HFFc6 (cell line): ENCODE measurements at regions not wholly inside any gene's neighbourhood (a gene's known extent, or its start where the extent isn't known, plus 50 kb on each side); places are given as distances from the start of the nearest gene placed in this dataset.
"Not testable (repeated sequence)": the region's sequence is repeated elsewhere in the genome, so short reads cannot be mapped to it uniquely, and the experiment has no call there.

ENCODE experiments used
- DNase-seq: peaks from one replicate; pipeline ENCODE4 v3.0.0-alpha.2; 2018
- H3K27ac Mint-ChIP-seq: 2 replicates; pipeline ENCODE4 v1.8.0; 2020; ENCODE audit warnings: mild to moderate bottlenecking, mixed read lengths
- H3K27me3 Mint-ChIP-seq: 2 replicates; pipeline ENCODE4 v1.8.0; 2021; ENCODE audit warnings: mild to moderate bottlenecking, moderate library complexity, mixed read lengths; ENCODE audit not compliant: insufficient read depth
- H3K36me3 Mint-ChIP-seq: 2 replicates; pipeline ENCODE4 v1.8.0; 2021; ENCODE audit warnings: low read depth, mixed read lengths
- H3K4me1 Mint-ChIP-seq: 2 replicates; pipeline ENCODE4 v1.8.0; 2020; ENCODE audit warnings: low read depth, mixed read lengths
- H3K4me3 Mint-ChIP-seq: 2 replicates; pipeline ENCODE4 v1.8.0; 2020; ENCODE audit warnings: mild to moderate bottlenecking, moderate library complexity, mixed read lengths
- H3K9me3 Mint-ChIP-seq: 2 replicates; pipeline ENCODE4 v1.8.0; 2020; ENCODE audit warnings: mild to moderate bottlenecking, mixed read lengths
- CTCF ChIP-seq: fragments of 200-600 bp; sonication (generic); IDR thresholded peaks from 2 replicates; pipeline ENCODE4 v1.5.0; 2021; ENCODE audit warnings: antibody characterized with exemption, mild to moderate bottlenecking

- Mint-ChIP-seq H3K4me3 (no peak overlapping the region), H3K4me1 (peaks cover 5% of the 10 kb centered on the region), H3K27ac (no peak overlapping the region), H3K36me3 (no peaks in the 10 kb centered on the region), H3K27me3 (peaks cover 14% of the 10 kb centered on the region; the same call in 1 of the 2 replicates), H3K9me3 (no peaks in the 10 kb centered on the region)
- no peak for TF ChIP-seq CTCF
- DNase-seq, result no peak
These were observed 407.9 kb upstream of the TENM3 start for GRCh38 chr4:181835348-181835747.

- Mint-ChIP-seq H3K4me3 (no peak overlapping the region), H3K9me3 (no peaks in the 10 kb centered on the region), H3K4me1 (peaks cover 5% of the 10 kb centered on the region), H3K27me3 (peaks cover 4% of the 10 kb centered on the region; the same call in 1 of the 2 replicates), H3K36me3 (no peaks in the 10 kb centered on the region), H3K27ac (no peak overlapping the region)
- no peak for TF ChIP-seq CTCF
- DNase-seq, result no peak
These were observed 404.9 kb upstream of the TENM3 start for GRCh38 chr4:181838253-181838652.

- not testable (repeated sequence) for H3K27ac Mint-ChIP-seq, H3K4me3 Mint-ChIP-seq, H3K36me3 Mint-ChIP-seq, H3K9me3 Mint-ChIP-seq, DNase-seq, H3K4me1 Mint-ChIP-seq
- peaks cover 10% of the 10 kb centered on the region; the same call in 1 of the 2 replicates for H3K27me3 Mint-ChIP-seq
These were observed 399.4 kb upstream of the TENM3 start for GRCh38 chr4:181843797-181844196.

GRCh38 chr4:181845617-181846016, 397.6 kb upstream of the TENM3 start:
- Mint-ChIP-seq H3K36me3 (no peaks in the 10 kb centered on the region), H3K4me1 (no peaks in the 10 kb centered on the region), H3K27ac (no peak overlapping the region), H3K9me3 (no peaks in the 10 kb centered on the region), H3K4me3 (no peak overlapping the region), H3K27me3 (peaks cover 10% of the 10 kb centered on the region; the same call in 1 of the 2 replicates)
- no peak for DNase-seq
- no peak for TF ChIP-seq CTCF

- DNase-seq, result no peak
- Mint-ChIP-seq H3K4me1 (no peaks in the 10 kb centered on the region), H3K9me3 (no peaks in the 10 kb centered on the region), H3K4me3 (no peak overlapping the region), H3K27ac (no peak overlapping the region), H3K27me3 (peaks cover 22% of the 10 kb centered on the region; the same call in 1 of the 2 replicates), H3K36me3 (no peaks in the 10 kb centered on the region)
- TF ChIP-seq CTCF, result no peak
These were observed 396.3 kb upstream of the TENM3 start for GRCh38 chr4:181846934-181847333.

GRCh38 chr4:181848357-181848756, 394.8 kb upstream of the TENM3 start:
- Mint-ChIP-seq H3K27me3 (peaks cover 22% of the 10 kb centered on the region; the same call in 1 of the 2 replicates), H3K36me3 (no peaks in the 10 kb centered on the region), H3K27ac (no peak overlapping the region), H3K4me1 (no peaks in the 10 kb centered on the region), H3K4me3 (no peak overlapping the region), H3K9me3 (no peaks in the 10 kb centered on the region)
- no peak for DNase-seq
- no peak for TF ChIP-seq CTCF
